GM18858 (cell line): ENCODE measurements at regions not wholly inside any gene's neighbourhood (a gene's known extent, or its start where the extent isn't known, plus 50 kb on each side); places are given as distances from the start of the nearest gene placed in this dataset.
"Not testable (repeated sequence)": the region's sequence is repeated elsewhere in the genome, so short reads cannot be mapped to it uniquely, and the experiment has no call there.

Experiments
- ATAC-seq: cut with Tn5 transposase; IDR thresholded peaks from one replicate; pipeline ENCODE4 v1.9.1; 2021; ENCODE audit not compliant: unreplicated experiment

GRCh38 chr2:145927131-145927950, 1407.4 kb upstream of the ZEB2 start:
- ATAC-seq: no peak

GRCh38 chr2:145925591-145925990, 1405.7 kb upstream of the ZEB2 start:
- ATAC-seq: no peak

- no peak for ATAC-seq
Observed at GRCh38 chr2:145919477-145919876, 1399.6 kb upstream of the ZEB2 start.

- no peak for ATAC-seq
Observed at GRCh38 chr2:145918951-145919350, 1399.0 kb upstream of the ZEB2 start.

- no peak for ATAC-seq
Observed at GRCh38 chr2:145916799-145917198, 1396.9 kb upstream of the ZEB2 start.

GRCh38 chr2:145914716-145915115, 1394.8 kb upstream of the ZEB2 start:
- ATAC-seq: no peak

- ATAC-seq: peak; percentile 86
Observed at GRCh38 chr2:145910416-145910815, 1390.5 kb upstream of the ZEB2 start.

GRCh38 chr2:145909766-145910165, 1389.8 kb upstream of the ZEB2 start:
- no peak for ATAC-seq

GRCh38 chr2:145909175-145909755, 1389.3 kb upstream of the ZEB2 start:
- ATAC-seq: no peak

GRCh38 chr2:145906354-145906753, 1386.4 kb upstream of the ZEB2 start:
- no peak for ATAC-seq

- ATAC-seq: no peak
Observed at GRCh38 chr2:145905371-145905770, 1385.5 kb upstream of the ZEB2 start.

- no peak for ATAC-seq
Observed at GRCh38 chr2:145897151-145897550, 1377.2 kb upstream of the ZEB2 start.

- ATAC-seq: no peak
Observed at GRCh38 chr2:145887915-145888314, 1368.0 kb upstream of the ZEB2 start.

- not testable (repeated sequence) for ATAC-seq
Observed at GRCh38 chr2:145880997-145881396, 1361.1 kb upstream of the ZEB2 start.

GRCh38 chr2:145875016-145875415, 1355.1 kb upstream of the ZEB2 start:
- no peak for ATAC-seq

GRCh38 chr2:145874466-145874865, 1354.5 kb upstream of the ZEB2 start:
- ATAC-seq: no peak

GRCh38 chr2:145864501-145864900, 1344.6 kb upstream of the ZEB2 start:
- ATAC-seq: no peak

GRCh38 chr2:145861940-145862339, 1342.0 kb upstream of the ZEB2 start:
- no peak for ATAC-seq

- ATAC-seq: no peak
Observed at GRCh38 chr2:145860083-145860482, 1340.2 kb upstream of the ZEB2 start.

GRCh38 chr2:145855142-145855541, 1335.2 kb upstream of the ZEB2 start:
- ATAC-seq: no peak

- no peak for ATAC-seq
Observed at GRCh38 chr2:145854039-145854755, 1334.3 kb upstream of the ZEB2 start.

GRCh38 chr2:145851730-145852129, 1331.8 kb upstream of the ZEB2 start:
- no peak for ATAC-seq
